Large intestine (tissue), 3 donors: ENCODE measurements at regions not wholly inside any gene's neighbourhood (a gene's known extent, or its start where the extent isn't known, plus 50 kb on each side); places are given as distances from the start of the nearest gene placed in this dataset.
"Not testable (repeated sequence)": the region's sequence is repeated elsewhere in the genome, so short reads cannot be mapped to it uniquely, and the experiment has no call there.

Experiments
- DNase-seq, 2 donors: peaks; one replicate each; pipeline versions ENCODE4 v3.0.0 to v3.0.0-alpha.2; 2013
- H3K27ac ChIP-seq: one replicate; pipeline ENCODE4 v1.5.1; 2013; ENCODE audit warnings: low read length
- H3K27me3 ChIP-seq: 2 replicates; pipeline ENCODE4 v1.6.1; 2013; ENCODE audit warnings: low read length; ENCODE audit not compliant: control insufficient read depth, insufficient read depth
- H3K36me3 ChIP-seq: 2 replicates; pipeline ENCODE4 v1.6.1; 2013; ENCODE audit warnings: low read length; ENCODE audit not compliant: control insufficient read depth, insufficient read depth
- H3K4me1 ChIP-seq: one replicate; pipeline ENCODE4 v1.6.1; 2013; ENCODE audit warnings: low read length; ENCODE audit not compliant: control insufficient read depth, insufficient read depth
- H3K4me3 ChIP-seq: one replicate; pipeline ENCODE4 v1.5.1; 2013; ENCODE audit warnings: low read length
- H3K9me3 ChIP-seq: one replicate; pipeline ENCODE4 v1.6.1; 2013; ENCODE audit warnings: mild to moderate bottlenecking, low read depth, low read length, moderate library complexity; ENCODE audit not compliant: control insufficient read depth
- WGBS: methylation state at CpG from one replicate; pipeline ENCODE4 v1.1.5; 2013; ENCODE audit warnings: low lambda C conversion rate; ENCODE audit not compliant: insufficient coverage; 5-methylcytosine and 5-hydroxymethylcytosine counted together

GRCh38 chr2:82330155-82330554, 2025.6 kb upstream of the LRRTM1 start:
- H3K9me3 ChIP-seq: no peaks in the 10 kb centered on the region
- no peaks in the 10 kb centered on the region for H3K36me3 ChIP-seq
- WGBS: no CpG with 5 or more reads among the region's 2 CpGs
- no peak overlapping the region for H3K27ac ChIP-seq
- H3K27me3 ChIP-seq: no peaks in the 10 kb centered on the region
- H3K4me1 ChIP-seq: no peaks in the 10 kb centered on the region
- H3K4me3 ChIP-seq: no peak overlapping the region
- DNase-seq: no peak

- H3K27me3 ChIP-seq, DNase-seq, H3K9me3 ChIP-seq, H3K4me1 ChIP-seq, H3K36me3 ChIP-seq, H3K27ac ChIP-seq, H3K4me3 ChIP-seq: not testable (repeated sequence)
- WGBS: no CpG with 5 or more reads among the region's 42 CpGs
Observed at GRCh38 chr2:82326180-82326767, 2021.7 kb upstream of the LRRTM1 start.

GRCh38 chr2:82320296-82320695, 2015.7 kb upstream of the LRRTM1 start:
- no peak overlapping the region for H3K4me3 ChIP-seq
- H3K27me3 ChIP-seq: no peaks in the 10 kb centered on the region
- H3K36me3 ChIP-seq: no peaks in the 10 kb centered on the region
- 40% methylated on average over 1 of the region's 3 CpGs for WGBS
- no peaks in the 10 kb centered on the region for H3K4me1 ChIP-seq
- DNase-seq: no peak
- H3K9me3 ChIP-seq: no peaks in the 10 kb centered on the region
- no peak overlapping the region for H3K27ac ChIP-seq

- 66% methylated on average over 3 of the region's 4 CpGs for WGBS
- Histone ChIP-seq H3K27me3 (no peaks in the 10 kb centered on the region), H3K27ac (no peak overlapping the region), H3K4me1 (no peaks in the 10 kb centered on the region), H3K4me3 (no peak overlapping the region), H3K36me3 (no peaks in the 10 kb centered on the region), H3K9me3 (no peaks in the 10 kb centered on the region)
- no peak for DNase-seq
Observed at GRCh38 chr2:82317012-82317411, 2012.5 kb upstream of the LRRTM1 start.

GRCh38 chr2:82316586-82316985, 2012.0 kb upstream of the LRRTM1 start:
- H3K27ac ChIP-seq: no peak overlapping the region
- H3K27me3 ChIP-seq: no peaks in the 10 kb centered on the region
- H3K36me3 ChIP-seq: no peaks in the 10 kb centered on the region
- H3K9me3 ChIP-seq: no peaks in the 10 kb centered on the region
- H3K4me3 ChIP-seq: no peak overlapping the region
- H3K4me1 ChIP-seq: no peaks in the 10 kb centered on the region
- no peak for DNase-seq
- WGBS: no CpG with 5 or more reads among the region's 1 CpG

- no peak for DNase-seq
- Histone ChIP-seq H3K9me3 (no peaks in the 10 kb centered on the region), H3K27me3 (no peaks in the 10 kb centered on the region), H3K4me3 (no peak overlapping the region), H3K27ac (no peak overlapping the region), H3K36me3 (no peaks in the 10 kb centered on the region), H3K4me1 (no peaks in the 10 kb centered on the region)
- WGBS: no CpG with 5 or more reads among the region's 1 CpG
Observed at GRCh38 chr2:82314836-82315472, 2010.4 kb upstream of the LRRTM1 start.

- DNase-seq: no peak
- no peaks in the 10 kb centered on the region for H3K36me3 ChIP-seq
- H3K4me1 ChIP-seq: no peaks in the 10 kb centered on the region
- H3K27ac ChIP-seq: no peak overlapping the region
- H3K27me3 ChIP-seq: no peaks in the 10 kb centered on the region
- no peaks in the 10 kb centered on the region for H3K9me3 ChIP-seq
- H3K4me3 ChIP-seq: no peak overlapping the region
Observed at GRCh38 chr2:82307511-82307910, 2003.0 kb upstream of the LRRTM1 start.

- Histone ChIP-seq H3K36me3 (no peaks in the 10 kb centered on the region), H3K27me3 (no peaks in the 10 kb centered on the region), H3K27ac (no peak overlapping the region), H3K9me3 (no peaks in the 10 kb centered on the region), H3K4me1 (no peaks in the 10 kb centered on the region), H3K4me3 (no peak overlapping the region)
- 100% methylated on average over 1 of the region's 5 CpGs for WGBS
- DNase-seq: no peak
Observed at GRCh38 chr2:82301506-82301905, 1997.0 kb upstream of the LRRTM1 start.

GRCh38 chr2:82289446-82289845, 1984.9 kb upstream of the LRRTM1 start:
- no peak for DNase-seq
- H3K4me3 ChIP-seq: no peak overlapping the region
- WGBS: 88% methylated on average over 1 of the region's 1 CpG
- no peaks in the 10 kb centered on the region for H3K4me1 ChIP-seq
- H3K9me3 ChIP-seq: no peaks in the 10 kb centered on the region
- H3K27ac ChIP-seq: no peak overlapping the region
- no peaks in the 10 kb centered on the region for H3K36me3 ChIP-seq
- no peaks in the 10 kb centered on the region for H3K27me3 ChIP-seq

GRCh38 chr2:82283075-82283474, 1978.5 kb upstream of the LRRTM1 start:
- H3K4me1 ChIP-seq: no peaks in the 10 kb centered on the region
- H3K9me3 ChIP-seq: no peaks in the 10 kb centered on the region
- H3K36me3 ChIP-seq: no peaks in the 10 kb centered on the region
- no peak overlapping the region for H3K27ac ChIP-seq
- no CpG with 5 or more reads among the region's 2 CpGs for WGBS
- DNase-seq: no peak
- no peaks in the 10 kb centered on the region for H3K27me3 ChIP-seq
- no peak overlapping the region for H3K4me3 ChIP-seq
